Loucy (cell line): ENCODE measurements at regions not wholly inside any gene's neighbourhood (a gene's known extent, or its start where the extent isn't known, plus 50 kb on each side); places are given as distances from the start of the nearest gene placed in this dataset.

ENCODE experiments used
- H2AFZ ChIP-seq: fragments of 200-600 bp; sonication (generic); 2 replicates; pipeline ENCODE4 v1.6.0; 2016; ENCODE audit warnings: antibody characterized with exemption, mild to moderate bottlenecking, low read length, moderate library complexity
- H3F3A ChIP-seq: fragments of 200-600 bp; 2 replicates; pipeline ENCODE4 v1.6.0; 2016; ENCODE audit warnings: antibody characterized with exemption, low read depth, mild to moderate bottlenecking
- H3K27me3 ChIP-seq: fragments of 200-600 bp; sonication (generic); 2 replicates; pipeline ENCODE4 v1.6.1; 2014; ENCODE audit warnings: low read length, mild to moderate bottlenecking; ENCODE audit not compliant: insufficient read depth, poor library complexity, severe bottlenecking
- H3K36me3 ChIP-seq: fragments of 200-600 bp; sonication (generic); 2 replicates; pipeline ENCODE4 v1.6.1; 2016; ENCODE audit warnings: low read length; ENCODE audit not compliant: insufficient read depth
- H3K4me1 ChIP-seq: fragments of 200-600 bp; sonication (generic); 2 replicates; pipeline ENCODE4 v1.5.1; 2014; ENCODE audit warnings: low read length, mild to moderate bottlenecking; ENCODE audit not compliant: insufficient read depth, poor library complexity, severe bottlenecking
- H3K4me2 ChIP-seq: fragments of 200-600 bp; sonication (generic); 2 replicates; pipeline ENCODE4 v1.6.0; 2014; ENCODE audit warnings: antibody characterized with exemption, low read length, low read depth, mild to moderate bottlenecking; ENCODE audit not compliant: poor library complexity, severe bottlenecking
- H3K4me3 ChIP-seq: fragments of 200-600 bp; sonication (generic); 2 replicates; pipeline ENCODE4 v1.5.1; 2014; ENCODE audit warnings: low read length, mild to moderate bottlenecking, mixed read lengths; ENCODE audit not compliant: poor library complexity, severe bottlenecking
- H3K79me2 ChIP-seq: fragments of 200-600 bp; sonication (generic); 2 replicates; pipeline ENCODE4 v1.6.1; 2014; ENCODE audit warnings: low read length; ENCODE audit not compliant: insufficient read depth
- H3K9ac ChIP-seq: fragments of 200-600 bp; sonication (generic); 2 replicates; pipeline ENCODE4 v1.6.0; 2014; ENCODE audit warnings: mild to moderate bottlenecking, low read depth, low read length, moderate library complexity; ENCODE audit not compliant: poor library complexity, severe bottlenecking
- H3K9me2 ChIP-seq: fragments of 200-600 bp; sonication (generic); replicated peaks from 2 replicates; pipeline ENCODE4 v1.6.1; 2016; ENCODE audit warnings: low read depth, low read length, mixed read lengths
- H3K9me3 ChIP-seq: fragments of 200-600 bp; sonication (generic); 2 replicates; pipeline ENCODE4 v1.6.1; 2014; ENCODE audit warnings: mild to moderate bottlenecking, antibody characterized with exemption, low read length, low read depth; ENCODE audit not compliant: insufficient read depth
- H4K20me1 ChIP-seq: fragments of 200-600 bp; sonication (generic); 2 replicates; pipeline ENCODE4 v1.6.0; 2014; ENCODE audit warnings: antibody characterized with exemption, low read length, mild to moderate bottlenecking; ENCODE audit not compliant: insufficient read depth, poor library complexity, severe bottlenecking
- EZH2phosphoT487 ChIP-seq: fragments of 200-600 bp; IDR thresholded peaks from 2 replicates; pipeline ENCODE4 v1.6.1; 2018; ENCODE audit warnings: antibody characterized with exemption, mild to moderate bottlenecking, moderate library complexity, borderline replicate concordance
- TF ChIP-seq, protein P1 (sequence below): fragments of 200-600 bp; sonication (generic); conservative IDR thresholded peaks from 2 replicates; pipeline ENCODE4 v1.5.1; 2014; ENCODE audit warnings: mild to moderate bottlenecking, antibody characterized with exemption, low read length

DNA sequence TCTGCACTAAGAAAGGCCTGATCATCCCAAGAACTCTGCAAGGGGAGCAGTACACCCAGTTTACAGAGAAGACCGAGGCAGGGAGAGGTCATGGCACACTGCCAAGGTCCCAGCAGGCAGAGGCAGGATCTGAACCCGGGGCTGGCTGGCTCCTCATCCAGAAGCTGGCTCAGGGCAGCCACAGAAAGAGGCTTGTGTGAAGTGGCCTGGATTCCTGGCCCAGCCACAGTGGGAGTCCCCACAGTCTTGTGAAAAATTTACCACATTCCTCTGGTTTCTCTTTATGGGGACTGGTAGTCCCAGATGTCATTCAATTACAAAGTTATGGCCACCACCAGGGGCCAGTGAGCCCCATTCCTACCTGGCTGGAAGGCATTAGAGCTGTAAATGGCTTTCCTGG is 440.5 kb downstream of the MIAT start:
- TF ChIP-seq EZH2phosphoT487, result no peak
- TF ChIP-seq, protein P1, sequence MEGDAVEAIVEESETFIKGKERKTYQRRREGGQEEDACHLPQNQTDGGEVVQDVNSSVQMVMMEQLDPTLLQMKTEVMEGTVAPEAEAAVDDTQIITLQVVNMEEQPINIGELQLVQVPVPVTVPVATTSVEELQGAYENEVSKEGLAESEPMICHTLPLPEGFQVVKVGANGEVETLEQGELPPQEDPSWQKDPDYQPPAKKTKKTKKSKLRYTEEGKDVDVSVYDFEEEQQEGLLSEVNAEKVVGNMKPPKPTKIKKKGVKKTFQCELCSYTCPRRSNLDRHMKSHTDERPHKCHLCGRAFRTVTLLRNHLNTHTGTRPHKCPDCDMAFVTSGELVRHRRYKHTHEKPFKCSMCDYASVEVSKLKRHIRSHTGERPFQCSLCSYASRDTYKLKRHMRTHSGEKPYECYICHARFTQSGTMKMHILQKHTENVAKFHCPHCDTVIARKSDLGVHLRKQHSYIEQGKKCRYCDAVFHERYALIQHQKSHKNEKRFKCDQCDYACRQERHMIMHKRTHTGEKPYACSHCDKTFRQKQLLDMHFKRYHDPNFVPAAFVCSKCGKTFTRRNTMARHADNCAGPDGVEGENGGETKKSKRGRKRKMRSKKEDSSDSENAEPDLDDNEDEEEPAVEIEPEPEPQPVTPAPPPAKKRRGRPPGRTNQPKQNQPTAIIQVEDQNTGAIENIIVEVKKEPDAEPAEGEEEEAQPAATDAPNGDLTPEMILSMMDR, result no peak
- H3K79me2 ChIP-seq, result no peaks in the 10 kb centered on the region
- no peaks in the 10 kb centered on the region for H3F3A ChIP-seq
- no peaks in the 10 kb centered on the region for H3K9me2 ChIP-seq
- no peak overlapping the region for H3K9ac ChIP-seq
- H3K9me3 ChIP-seq, result no peaks in the 10 kb centered on the region
- no peak overlapping the region for H3K4me2 ChIP-seq
- no peak overlapping the region for H2AFZ ChIP-seq
- no peaks in the 10 kb centered on the region for H3K36me3 ChIP-seq
- no peaks in the 10 kb centered on the region for H3K4me1 ChIP-seq
- H3K4me3 ChIP-seq, result no peak overlapping the region
- no peaks in the 10 kb centered on the region for H3K27me3 ChIP-seq
- no peaks in the 10 kb centered on the region for H4K20me1 ChIP-seq

DNA sequence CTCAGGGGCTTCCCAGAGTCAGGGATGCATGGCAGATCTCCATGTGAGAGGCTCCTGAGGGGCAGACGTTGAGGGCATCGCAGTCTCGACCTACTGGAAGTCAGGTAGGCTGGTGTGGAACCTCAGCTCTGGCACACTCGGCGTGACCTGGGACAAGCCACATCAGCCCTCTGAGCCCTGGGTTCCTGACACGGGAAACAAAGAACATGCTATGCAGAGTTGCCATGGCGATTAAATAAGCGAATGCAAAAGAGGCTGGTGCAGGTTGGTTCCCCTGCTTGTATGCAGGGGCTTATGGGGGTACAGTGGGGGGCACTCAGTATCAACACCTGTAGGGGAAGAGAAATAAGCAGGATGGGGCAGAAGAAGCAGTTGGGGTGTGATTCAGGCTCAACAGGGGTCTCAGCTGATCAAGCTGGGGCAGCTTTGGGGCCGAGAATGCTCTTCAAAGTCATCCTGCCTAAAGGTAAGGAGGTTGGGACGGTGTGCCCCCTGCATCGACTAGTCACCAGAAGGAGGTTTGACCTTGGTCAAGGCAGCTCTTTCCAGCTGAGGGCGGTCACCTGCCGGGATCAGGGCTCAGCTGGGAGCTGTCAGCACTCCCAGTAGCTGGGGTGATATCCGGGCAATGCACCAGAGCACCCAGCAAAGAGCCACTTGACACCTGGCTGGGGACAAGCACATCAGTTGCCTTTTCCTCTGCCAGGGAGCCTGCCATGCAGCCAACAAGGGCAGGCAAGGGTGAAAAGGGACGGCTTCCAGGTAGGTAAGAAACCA is 442.7 kb downstream of the MIAT start:
- H4K20me1 ChIP-seq, result no peaks in the 10 kb centered on the region
- H3K4me1 ChIP-seq, result no peaks in the 10 kb centered on the region
- no peaks in the 10 kb centered on the region for H3K27me3 ChIP-seq
- no peaks in the 10 kb centered on the region for H3K79me2 ChIP-seq
- no peak overlapping the region for H2AFZ ChIP-seq
- H3K9me2 ChIP-seq, result no peaks in the 10 kb centered on the region
- no peak for TF ChIP-seq EZH2phosphoT487
- no peak overlapping the region for H3K4me2 ChIP-seq
- H3F3A ChIP-seq, result no peaks in the 10 kb centered on the region
- H3K4me3 ChIP-seq, result no peak overlapping the region
- H3K36me3 ChIP-seq, result no peaks in the 10 kb centered on the region
- no peaks in the 10 kb centered on the region for H3K9me3 ChIP-seq
- no peak overlapping the region for H3K9ac ChIP-seq

DNA sequence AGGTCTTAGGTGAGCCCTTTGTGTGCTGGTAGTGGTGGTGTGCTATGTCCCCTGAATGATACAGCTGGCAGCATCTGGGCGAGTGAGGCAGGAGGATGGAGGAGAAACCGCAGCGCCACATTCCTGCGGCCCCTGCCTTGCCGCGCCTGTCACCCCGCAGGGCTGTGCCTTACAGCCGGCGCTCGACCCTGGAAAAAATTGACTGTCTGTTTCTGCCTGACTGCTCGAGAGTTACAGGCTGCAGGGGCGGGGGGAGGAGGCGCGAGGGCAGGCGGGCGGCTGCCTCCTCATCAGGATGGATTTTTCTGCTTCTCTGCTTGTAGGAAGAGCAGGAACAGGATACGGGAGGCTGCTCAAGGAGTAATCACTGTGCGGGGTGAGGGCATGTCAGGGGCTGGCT is 443.4 kb downstream of the MIAT start:
- Histone ChIP-seq H2AFZ (no peak overlapping the region), H4K20me1 (no peaks in the 10 kb centered on the region), H3K9ac (no peak overlapping the region), H3K4me3 (no peak overlapping the region), H3K79me2 (no peaks in the 10 kb centered on the region), H3F3A (no peaks in the 10 kb centered on the region), H3K4me1 (no peaks in the 10 kb centered on the region), H3K4me2 (no peak overlapping the region), H3K36me3 (no peaks in the 10 kb centered on the region), H3K27me3 (no peaks in the 10 kb centered on the region), H3K9me3 (no peaks in the 10 kb centered on the region), H3K9me2 (no peaks in the 10 kb centered on the region)
- TF ChIP-seq, protein P1, result no peak
- no peak for TF ChIP-seq EZH2phosphoT487

GRCh38 chr22:27101288-27101687 is 443.9 kb downstream of the MIAT start:
- Histone ChIP-seq H3K4me1 (no peaks in the 10 kb centered on the region), H2AFZ (no peak overlapping the region), H3K79me2 (no peaks in the 10 kb centered on the region), H3K9me2 (no peaks in the 10 kb centered on the region), H3K36me3 (no peaks in the 10 kb centered on the region), H3F3A (no peaks in the 10 kb centered on the region), H3K27me3 (no peaks in the 10 kb centered on the region), H3K4me2 (no peak overlapping the region), H3K9ac (no peak overlapping the region), H4K20me1 (no peaks in the 10 kb centered on the region), H3K4me3 (no peak overlapping the region), H3K9me3 (no peaks in the 10 kb centered on the region)
- no peak for TF ChIP-seq EZH2phosphoT487
- TF ChIP-seq, protein P1, result no peak
